ENCODE measurements at regions not wholly inside any gene's neighbourhood (a gene's known extent, or its start where the extent isn't known, plus 50 kb on each side); places are given as distances from the start of the nearest gene placed in this dataset.
"Not testable (repeated sequence)": the region's sequence is repeated elsewhere in the genome, so short reads cannot be mapped to it uniquely, and the experiment has no call there.

GRCh38 chr13:109989155-109989554 is 202.8 kb upstream of the IRS2 start:
- H3K4me1 Mint-ChIP-seq: no peaks in the 10 kb centered on the region
- H3K4me3 ChIP-seq (ENCODE audit: control insufficient read depth in 1 of 2, extremely low read depth in 1 of 2, low read length in 1 of 2): no peak overlapping the region
- H3K4me3 Mint-ChIP-seq: no peak overlapping the region
- no peaks in the 10 kb centered on the region for H3K36me3 Mint-ChIP-seq
- no peak overlapping the region for H3K27ac Mint-ChIP-seq
- peaks cover 0 to 4% (median 0%) of the 10 kb centered on the region in 3 donors for H3K9me3 Mint-ChIP-seq
- H3K27me3 Mint-ChIP-seq: peaks cover 0 to 8% of the 10 kb centered on the region in 2 donors
- ChIA-PET POLR2A (no interaction called here), CTCF (no interaction called here)
- no peak for DNase-seq
- peaks cover 0 to 3% of the 10 kb centered on the region in 2 experiments for H3K27me3 ChIP-seq (replicated peaks in 1 of 2; ENCODE audit: control insufficient read depth in 2 of 2, extremely low read depth in 1 of 2, insufficient read depth in 2 of 2, low read length in 1 of 2)
- 81% methylated on average over 2 of the region's 4 CpGs for WGBS (ENCODE audit: insufficient coverage)
- H3K4me1 ChIP-seq (ENCODE audit: control insufficient read depth in 1 of 2, extremely low read depth in 1 of 2, insufficient read depth in 2 of 2, low read length in 2 of 2): no peaks in the 10 kb centered on the region
- no peak overlapping the region for H3K27ac ChIP-seq (ENCODE audit: low read length)
- no peaks in the 10 kb centered on the region for H3K9me3 ChIP-seq
- no peak for ATAC-seq (replicated peaks in 1 of 4)
- no peaks in the 10 kb centered on the region for H3K36me3 ChIP-seq (ENCODE audit: control insufficient read depth in 2 of 2, extremely low read depth in 1 of 2, insufficient read depth in 1 of 2, low read length in 1 of 2)

- Mint-ChIP-seq H3K4me3 (no peak overlapping the region), H3K36me3 (no peaks in the 10 kb centered on the region), H3K4me1 (no peaks in the 10 kb centered on the region), H3K27me3 (peaks cover 0 to 14% of the 10 kb centered on the region in 2 donors), H3K27ac (no peak overlapping the region), H3K9me3 (no peaks in the 10 kb centered on the region)
- Histone ChIP-seq H3K9me3 (no peaks in the 10 kb centered on the region), H3K27me3 (replicated peaks in 1 of 2; ENCODE audit: control insufficient read depth in 2 of 2, extremely low read depth in 1 of 2, insufficient read depth in 2 of 2, low read length in 1 of 2) (peaks cover 0 to 3% of the 10 kb centered on the region in 2 experiments), H3K27ac (ENCODE audit: low read length) (no peak overlapping the region), H3K36me3 (ENCODE audit: control insufficient read depth in 2 of 2, extremely low read depth in 1 of 2, insufficient read depth in 1 of 2, low read length in 1 of 2) (no peaks in the 10 kb centered on the region), H3K4me3 (ENCODE audit: control insufficient read depth in 1 of 2, extremely low read depth in 1 of 2, low read length in 1 of 2) (no peak overlapping the region), H3K4me1 (ENCODE audit: control insufficient read depth in 1 of 2, extremely low read depth in 1 of 2, insufficient read depth in 2 of 2, low read length in 2 of 2) (no peaks in the 10 kb centered on the region)
- ChIA-PET CTCF (no interaction called here), POLR2A (no interaction called here)
- DNase-seq (no peak), ATAC-seq (replicated peaks in 1 of 4) (no peak)
- 83% methylated on average over 1 of the region's 1 CpG for WGBS (ENCODE audit: insufficient coverage)
Observed at GRCh38 chr13:109986851-109987250, 200.5 kb upstream of the IRS2 start.

- H3K4me3 Mint-ChIP-seq: no peak overlapping the region
- Histone ChIP-seq H3K4me1 (ENCODE audit: control insufficient read depth in 1 of 2, extremely low read depth in 1 of 2, insufficient read depth in 2 of 2, low read length in 2 of 2) (no peaks in the 10 kb centered on the region), H3K27ac (ENCODE audit: low read length) (no peak overlapping the region), H3K4me3 (ENCODE audit: control insufficient read depth in 1 of 2, extremely low read depth in 1 of 2, low read length in 1 of 2) (no peak overlapping the region), H3K9me3 (no peaks in the 10 kb centered on the region), H3K27me3 (replicated peaks in 1 of 2; ENCODE audit: control insufficient read depth in 2 of 2, extremely low read depth in 1 of 2, insufficient read depth in 2 of 2, low read length in 1 of 2) (peaks cover 0 to 3% of the 10 kb centered on the region in 2 experiments), H3K36me3 (ENCODE audit: control insufficient read depth in 2 of 2, extremely low read depth in 1 of 2, insufficient read depth in 1 of 2, low read length in 1 of 2) (no peaks in the 10 kb centered on the region)
- WGBS (ENCODE audit: insufficient coverage): no CpG with 5 or more reads among the region's 6 CpGs
- ChIA-PET CTCF (no interaction called here), POLR2A (no interaction called here)
- no peak overlapping the region for H3K27ac Mint-ChIP-seq
- peaks cover 0 to 14% of the 10 kb centered on the region in 2 donors for H3K27me3 Mint-ChIP-seq
- no peaks in the 10 kb centered on the region for H3K36me3 Mint-ChIP-seq
- H3K9me3 Mint-ChIP-seq: no peaks in the 10 kb centered on the region
- DNase-seq: no peak
- ATAC-seq (replicated peaks in 1 of 4): no peak
- no peaks in the 10 kb centered on the region for H3K4me1 Mint-ChIP-seq
Observed at GRCh38 chr13:109985871-109986450, 199.6 kb upstream of the IRS2 start.

GRCh38 chr13:109983447-109983846 is 197.1 kb upstream of the IRS2 start:
- Histone ChIP-seq H3K36me3 (ENCODE audit: control insufficient read depth in 2 of 2, extremely low read depth in 1 of 2, insufficient read depth in 1 of 2, low read length in 1 of 2) (no peaks in the 10 kb centered on the region), H3K4me1 (ENCODE audit: control insufficient read depth in 1 of 2, extremely low read depth in 1 of 2, insufficient read depth in 2 of 2, low read length in 2 of 2) (no peaks in the 10 kb centered on the region), H3K4me3 (ENCODE audit: control insufficient read depth in 1 of 2, extremely low read depth in 1 of 2, low read length in 1 of 2) (no peak overlapping the region), H3K9me3 (no peaks in the 10 kb centered on the region), H3K27me3 (replicated peaks in 1 of 2; ENCODE audit: control insufficient read depth in 2 of 2, extremely low read depth in 1 of 2, insufficient read depth in 2 of 2, low read length in 1 of 2) (no peaks in the 10 kb centered on the region), H3K27ac (ENCODE audit: low read length) (no peak overlapping the region)
- Mint-ChIP-seq H3K27ac (no peak overlapping the region), H3K9me3 (no peaks in the 10 kb centered on the region), H3K4me1 (no peaks in the 10 kb centered on the region), H3K36me3 (no peaks in the 10 kb centered on the region), H3K27me3 (peaks cover 6 to 7% of the 10 kb centered on the region in 2 donors), H3K4me3 (no peak overlapping the region)
- POLR2A ChIA-PET: no interaction called here
- no peak for DNase-seq
- CTCF ChIA-PET: no interaction called here
- no peak for ATAC-seq (replicated peaks in 1 of 4)
- WGBS (ENCODE audit: insufficient coverage): 100% methylated on average over 1 of the region's 7 CpGs

- H3K27ac ChIP-seq (ENCODE audit: low read length): no peak overlapping the region
- no peak overlapping the region for H3K4me3 ChIP-seq (ENCODE audit: control insufficient read depth in 1 of 2, extremely low read depth in 1 of 2, low read length in 1 of 2)
- no peaks in the 10 kb centered on the region for H3K9me3 ChIP-seq
- no peaks in the 10 kb centered on the region for H3K36me3 Mint-ChIP-seq
- no peaks in the 10 kb centered on the region for H3K9me3 Mint-ChIP-seq
- no peak overlapping the region for H3K27ac Mint-ChIP-seq
- H3K4me1 Mint-ChIP-seq: no peaks in the 10 kb centered on the region
- WGBS (ENCODE audit: insufficient coverage): 91% methylated on average over 1 of the region's 4 CpGs
- peaks cover 6 to 7% of the 10 kb centered on the region in 2 donors for H3K27me3 Mint-ChIP-seq
- H3K4me1 ChIP-seq (ENCODE audit: control insufficient read depth in 1 of 2, extremely low read depth in 1 of 2, insufficient read depth in 2 of 2, low read length in 2 of 2): no peaks in the 10 kb centered on the region
- CTCF ChIA-PET: no interaction called here
- POLR2A ChIA-PET: no interaction called here
- no peak overlapping the region for H3K4me3 Mint-ChIP-seq
- no peaks in the 10 kb centered on the region for H3K36me3 ChIP-seq (ENCODE audit: control insufficient read depth in 2 of 2, extremely low read depth in 1 of 2, insufficient read depth in 1 of 2, low read length in 1 of 2)
- H3K27me3 ChIP-seq (replicated peaks in 1 of 2; ENCODE audit: control insufficient read depth in 2 of 2, extremely low read depth in 1 of 2, insufficient read depth in 2 of 2, low read length in 1 of 2): peaks cover 0 to 3% of the 10 kb centered on the region in 2 experiments
- ATAC-seq (replicated peaks in 1 of 4) (no peak), DNase-seq (no peak)
Observed at GRCh38 chr13:109981000-109981399, 194.6 kb upstream of the IRS2 start.

- H3K9me3 ChIP-seq; H3K27ac ChIP-seq (ENCODE audit: low read length); DNase-seq; H3K36me3 Mint-ChIP-seq; H3K27me3 Mint-ChIP-seq; ATAC-seq (replicated peaks in 1 of 4); H3K36me3 ChIP-seq (ENCODE audit: control insufficient read depth in 2 of 2, extremely low read depth in 1 of 2, insufficient read depth in 1 of 2, low read length in 1 of 2); H3K27ac Mint-ChIP-seq; H3K27me3 ChIP-seq (replicated peaks in 1 of 2; ENCODE audit: control insufficient read depth in 2 of 2, extremely low read depth in 1 of 2, insufficient read depth in 2 of 2, low read length in 1 of 2); H3K4me3 Mint-ChIP-seq; CTCF ChIA-PET; H3K4me1 Mint-ChIP-seq; H3K9me3 Mint-ChIP-seq; POLR2A ChIA-PET; H3K4me1 ChIP-seq (ENCODE audit: control insufficient read depth in 1 of 2, extremely low read depth in 1 of 2, insufficient read depth in 2 of 2, low read length in 2 of 2); H3K4me3 ChIP-seq (ENCODE audit: control insufficient read depth in 1 of 2, extremely low read depth in 1 of 2, low read length in 1 of 2): not testable (repeated sequence)
- WGBS (ENCODE audit: insufficient coverage): no CpG with 5 or more reads among the region's 3 CpGs
Observed at GRCh38 chr13:109979676-109980075, 193.3 kb upstream of the IRS2 start.

GRCh38 chr13:109979228-109979627 is 192.8 kb upstream of the IRS2 start:
- H3K9me3 Mint-ChIP-seq: no peaks in the 10 kb centered on the region

More at GRCh38 chr13:109979228-109979627, 192.8 kb upstream of the IRS2 start:
- Mint-ChIP-seq H3K27ac (no peak overlapping the region), H3K4me3 (no peak overlapping the region), H3K27me3 (peaks cover 6 to 7% of the 10 kb centered on the region in 2 donors), H3K36me3 (no peaks in the 10 kb centered on the region), H3K4me1 (no peaks in the 10 kb centered on the region)
- Histone ChIP-seq H3K27ac (ENCODE audit: low read length) (no peak overlapping the region), H3K4me1 (ENCODE audit: control insufficient read depth in 1 of 2, extremely low read depth in 1 of 2, insufficient read depth in 2 of 2, low read length in 2 of 2) (no peaks in the 10 kb centered on the region), H3K27me3 (replicated peaks in 1 of 2; ENCODE audit: control insufficient read depth in 2 of 2, extremely low read depth in 1 of 2, insufficient read depth in 2 of 2, low read length in 1 of 2) (peaks cover 0 to 10% of the 10 kb centered on the region in 2 experiments), H3K9me3 (no peaks in the 10 kb centered on the region), H3K4me3 (ENCODE audit: control insufficient read depth in 1 of 2, extremely low read depth in 1 of 2, low read length in 1 of 2) (no peak overlapping the region), H3K36me3 (ENCODE audit: control insufficient read depth in 2 of 2, extremely low read depth in 1 of 2, insufficient read depth in 1 of 2, low read length in 1 of 2) (no peaks in the 10 kb centered on the region)
- ChIA-PET POLR2A (no interaction called here), CTCF (no interaction called here)
- DNase-seq (no peak), ATAC-seq (replicated peaks in 1 of 4) (no peak)
- 67% methylated on average over 2 of the region's 6 CpGs for WGBS (ENCODE audit: insufficient coverage)

All from T-cell (primary cell).